K562 (cell line): ENCODE measurements at regions not wholly inside any gene's neighbourhood (a gene's known extent, or its start where the extent isn't known, plus 50 kb on each side); places are given as distances from the start of the nearest gene placed in this dataset.

Experiments
- CUX1 ChIP-seq: fragments of 200-800 bp; sonication (Bioruptor generic); IDR thresholded peaks from 2 replicates; pipeline ENCODE4 v1.6.1; 2016; ENCODE audit warnings: missing genetic modification characterization, missing compliant biosample characterization
- GMEB1 ChIP-seq: fragments of 250-450 bp; sonication (Bioruptor Pico); IDR thresholded peaks from 2 replicates; pipeline ENCODE4 v1.4.0; 2020; ENCODE audit warnings: mild to moderate bottlenecking
- HNRNPH1 ChIP-seq: fragments of 200-400 bp; formaldehyde crosslinking; optimal IDR thresholded peaks from 2 replicates; pipeline ENCODE3; 2017; ENCODE audit warnings: low read depth, mild to moderate bottlenecking, low read length, moderate library complexity
- MGA ChIP-seq: fragments of 450-650 bp; IDR thresholded peaks from 2 replicates; pipeline ENCODE4 v1.6.1; 2016; ENCODE audit warnings: mild to moderate bottlenecking, moderate library complexity
- NONO ChIP-seq, 2 experiments: fragments of 200-400 bp in 1 of 2; fragments of 450-650 bp in 1 of 2; formaldehyde crosslinking in 1 of 2; IDR thresholded peaks; 2 replicates each; pipeline ENCODE4 v1.6.1; 2017; ENCODE audit warnings: low read depth in 2 of 2, mild to moderate bottlenecking in 2 of 2, moderate library complexity in 2 of 2, low read length in 1 of 2
- WHSC1 ChIP-seq: IDR thresholded peaks from one replicate; pipeline ENCODE4 v1.6.1; 2012; ENCODE audit warnings: low read length, control low read depth, inconsistent platforms
- ZNF586 ChIP-seq: fragments of 450-650 bp; formaldehyde crosslinking; conservative IDR thresholded peaks from 2 replicates; pipeline ENCODE4 v1.4.0; 2020; ENCODE audit warnings: mild to moderate bottlenecking, moderate library complexity
- ZNF699 ChIP-seq: fragments of 250-450 bp; sonication (Bioruptor Pico); IDR thresholded peaks from 2 replicates; pipeline ENCODE4 v1.8.0; 2021; ENCODE audit warnings: mild to moderate bottlenecking, moderate library complexity; ENCODE audit not compliant: insufficient replicate concordance

- TF ChIP-seq MGA (peak; percentile 37), NONO (IDR thresholded peaks at IDR 0.05; ENCODE audit: low read depth in 2 of 2, low read length in 1 of 2) (no peak), CUX1 (CRISPR knock-in tag) (no peak), WHSC1 (no peak), ZNF586 (no peak), ZNF699 (CRISPR knock-in tag) (no peak), GMEB1 (CRISPR knock-in tag) (no peak; the same call in 1 of the 2 replicates), HNRNPH1 (no peak)
Observed at GRCh38 chr19:27793644-27794493, 1419.1 kb downstream of the UQCRFS1 start (continued).
